Mucosa of descending colon (tissue), 3 donors: ENCODE measurements at regions not wholly inside any gene's neighbourhood (a gene's known extent, or its start where the extent isn't known, plus 50 kb on each side); places are given as distances from the start of the nearest gene placed in this dataset.

Experiments
- ATAC-seq: fragments of 200-7000 bp; cut with Tn5 transposase; one replicate; pipeline ENCODE4 v1.9.1; 2020; ENCODE audit warnings: mild to moderate bottlenecking, moderate library complexity
- DNase-seq, 3 donors: peaks; one replicate each; pipeline ENCODE4 v3.0.0-alpha.2; 2020
- H3K36me3 ChIP-seq: fragments of 200-600 bp; one replicate; pipeline ENCODE4 v1.8.0; 2021; ENCODE audit warnings: low read depth, mild to moderate bottlenecking
- H3K4me1 ChIP-seq: fragments of 200-600 bp; one replicate; pipeline ENCODE4 v1.8.0; 2021; ENCODE audit warnings: low read depth, mild to moderate bottlenecking
- H3K4me3 ChIP-seq: fragments of 200-600 bp; one replicate; pipeline ENCODE4 v1.8.0; 2021; ENCODE audit warnings: mild to moderate bottlenecking
- H3K9me3 ChIP-seq: fragments of 200-600 bp; one replicate; pipeline ENCODE4 v1.8.0; 2021; ENCODE audit warnings: mild to moderate bottlenecking
- intact Hi-C, 2 donors: fragments of 100-400 bp; cut with DNase I in 1 of 2; cut with micrococcal nuclease in 1 of 2; formaldehyde crosslinking; loops; one replicate each; pipeline versions ENCODE4 v1.11.0 to v1.11.1; 2022; cut with DNase I, micrococcal nuclease
- TF ChIP-seq, protein P1 (sequence below): fragments of 200-600 bp; IDR thresholded peaks from one replicate; pipeline ENCODE4 v1.8.0; 2022; ENCODE audit warnings: antibody characterized with exemption, mild to moderate bottlenecking
- donor health status: DM: no; HTN: no; CAD: no; lungs with moderate emphysema.
- donor health status: DM: no; HTN: no; CAD: no.
- donor health status: DM: no; HTN: yes; CAD: no.

DNA sequence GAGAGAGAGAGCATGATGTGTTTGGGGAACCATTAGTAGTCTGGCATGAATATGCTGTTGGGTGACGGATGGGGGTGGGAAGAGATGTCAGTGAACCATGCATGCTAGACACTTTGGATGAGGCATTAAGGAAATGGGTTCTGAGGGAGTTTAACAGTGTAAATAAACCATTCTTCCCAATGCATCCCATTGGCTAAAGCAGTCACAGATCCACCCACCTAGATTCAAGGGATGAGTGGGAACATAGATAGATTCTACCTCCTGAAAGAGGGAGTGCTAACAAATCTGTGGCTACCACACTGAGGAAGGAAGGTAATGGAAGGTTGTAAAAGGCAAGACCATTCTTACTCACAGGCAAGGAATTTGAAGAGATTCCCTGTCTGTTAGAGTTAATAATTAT, 129.8 kb upstream of the CACNA1E start:
- ATAC-seq = no peak
- intact Hi-C loops = no loop called here
- H3K4me3 ChIP-seq = no peak overlapping the region
- TF ChIP-seq, protein P1, sequence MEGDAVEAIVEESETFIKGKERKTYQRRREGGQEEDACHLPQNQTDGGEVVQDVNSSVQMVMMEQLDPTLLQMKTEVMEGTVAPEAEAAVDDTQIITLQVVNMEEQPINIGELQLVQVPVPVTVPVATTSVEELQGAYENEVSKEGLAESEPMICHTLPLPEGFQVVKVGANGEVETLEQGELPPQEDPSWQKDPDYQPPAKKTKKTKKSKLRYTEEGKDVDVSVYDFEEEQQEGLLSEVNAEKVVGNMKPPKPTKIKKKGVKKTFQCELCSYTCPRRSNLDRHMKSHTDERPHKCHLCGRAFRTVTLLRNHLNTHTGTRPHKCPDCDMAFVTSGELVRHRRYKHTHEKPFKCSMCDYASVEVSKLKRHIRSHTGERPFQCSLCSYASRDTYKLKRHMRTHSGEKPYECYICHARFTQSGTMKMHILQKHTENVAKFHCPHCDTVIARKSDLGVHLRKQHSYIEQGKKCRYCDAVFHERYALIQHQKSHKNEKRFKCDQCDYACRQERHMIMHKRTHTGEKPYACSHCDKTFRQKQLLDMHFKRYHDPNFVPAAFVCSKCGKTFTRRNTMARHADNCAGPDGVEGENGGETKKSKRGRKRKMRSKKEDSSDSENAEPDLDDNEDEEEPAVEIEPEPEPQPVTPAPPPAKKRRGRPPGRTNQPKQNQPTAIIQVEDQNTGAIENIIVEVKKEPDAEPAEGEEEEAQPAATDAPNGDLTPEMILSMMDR = no peak
- H3K36me3 ChIP-seq = no peaks in the 10 kb centered on the region
- no peaks in the 10 kb centered on the region for H3K9me3 ChIP-seq
- H3K4me1 ChIP-seq = no peaks in the 10 kb centered on the region
- DNase-seq = no peak

DNA sequence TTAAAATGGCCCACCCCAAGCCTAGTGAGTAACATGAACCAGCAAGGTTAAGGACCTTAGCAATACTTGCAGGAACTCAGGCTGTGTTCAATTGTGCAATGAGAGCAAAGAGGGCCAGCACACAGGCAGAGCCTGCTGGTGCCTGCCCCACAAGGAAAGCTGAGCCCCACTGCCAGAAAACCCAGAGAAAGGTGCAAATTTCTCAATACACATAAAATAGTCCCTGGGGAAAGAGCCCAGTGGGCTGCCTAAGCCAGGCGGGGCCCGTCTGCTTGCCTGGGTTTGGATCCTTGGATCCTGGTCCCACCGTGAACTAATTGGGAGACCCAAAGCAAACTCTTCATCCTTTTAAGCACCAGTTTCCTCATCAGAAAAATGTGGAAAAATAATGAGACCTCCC, 128.5 kb upstream of the CACNA1E start:
- Histone ChIP-seq H3K36me3 (no peaks in the 10 kb centered on the region), H3K9me3 (no peaks in the 10 kb centered on the region), H3K4me1 (no peaks in the 10 kb centered on the region), H3K4me3 (no peak overlapping the region)
- DNase-seq (no peak), ATAC-seq (no peak)
- intact Hi-C loops = no loop called here
- TF ChIP-seq, protein P1 = no peak

DNA sequence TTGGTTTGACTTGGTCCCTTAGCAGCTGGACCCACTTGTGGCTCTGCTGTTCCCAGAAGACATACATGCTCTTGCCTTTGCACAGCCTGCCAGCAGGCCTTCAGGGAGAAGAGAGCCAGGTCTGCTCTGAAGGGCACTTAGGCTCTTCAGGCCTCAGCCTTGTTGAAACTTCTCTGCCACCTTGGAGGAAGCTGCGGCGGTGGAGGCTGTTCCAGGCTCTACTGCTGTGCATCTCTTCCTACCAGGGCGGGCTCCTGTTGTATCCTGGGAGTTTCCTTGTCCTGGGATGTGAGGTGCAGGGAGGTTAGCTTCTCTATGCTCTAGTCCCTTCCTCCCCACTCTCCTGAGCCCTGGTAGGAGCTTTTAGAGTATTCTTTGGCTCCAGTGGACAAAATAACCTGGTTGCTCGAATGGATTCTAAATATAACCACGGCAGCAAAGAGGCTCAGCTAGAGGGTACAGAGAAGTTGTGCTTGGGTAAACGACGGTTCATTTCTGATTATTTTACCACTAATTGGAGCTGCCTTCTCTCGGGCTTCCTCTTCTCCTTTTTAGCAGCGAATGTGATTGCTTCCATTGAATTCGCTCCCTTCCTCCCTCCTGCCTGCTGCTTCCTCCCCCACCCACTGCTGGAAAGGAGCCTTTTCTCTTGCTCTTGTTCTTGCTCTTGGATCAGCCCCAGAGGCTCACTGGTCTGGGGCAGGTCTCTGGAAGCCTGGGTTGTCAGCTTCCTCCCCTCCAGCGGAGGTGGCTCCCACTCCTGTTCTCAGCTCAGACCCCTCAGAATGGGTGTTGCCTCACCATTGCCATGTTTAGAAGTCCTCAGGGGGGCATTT, 126.6 kb upstream of the CACNA1E start:
- TF ChIP-seq, protein P1 = no peak
- Histone ChIP-seq H3K9me3 (no peaks in the 10 kb centered on the region), H3K4me1 (no peaks in the 10 kb centered on the region), H3K36me3 (no peaks in the 10 kb centered on the region), H3K4me3 (no peak overlapping the region)
- intact Hi-C loops = no loop called here
- no peak for DNase-seq
- ATAC-seq = no peak

DNA sequence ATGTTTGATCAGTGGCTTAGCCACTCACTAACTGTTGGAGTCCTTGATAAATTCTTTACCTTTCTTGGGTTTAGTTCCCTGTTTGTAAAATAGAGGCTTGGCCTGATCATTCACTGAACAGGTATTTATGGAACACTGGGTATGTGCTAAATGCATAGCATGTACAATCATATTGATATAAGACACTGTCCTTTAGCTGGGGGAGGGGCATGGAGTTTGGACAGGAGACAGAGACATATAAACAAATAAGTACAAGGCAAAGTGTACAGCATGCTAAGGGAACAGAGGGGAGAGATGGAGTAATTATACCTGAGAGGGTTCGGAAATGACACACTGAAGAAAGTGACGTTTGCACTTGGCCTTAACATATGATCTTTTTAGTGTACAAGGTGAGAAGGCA, 124.3 kb upstream of the CACNA1E start:
- H3K36me3 ChIP-seq = no peaks in the 10 kb centered on the region
- intact Hi-C loops = no loop called here
- DNase-seq = no peak
- ATAC-seq = no peak
- no peaks in the 10 kb centered on the region for H3K4me1 ChIP-seq
- TF ChIP-seq, protein P1 = no peak
- H3K9me3 ChIP-seq = no peaks in the 10 kb centered on the region
- no peak overlapping the region for H3K4me3 ChIP-seq

DNA sequence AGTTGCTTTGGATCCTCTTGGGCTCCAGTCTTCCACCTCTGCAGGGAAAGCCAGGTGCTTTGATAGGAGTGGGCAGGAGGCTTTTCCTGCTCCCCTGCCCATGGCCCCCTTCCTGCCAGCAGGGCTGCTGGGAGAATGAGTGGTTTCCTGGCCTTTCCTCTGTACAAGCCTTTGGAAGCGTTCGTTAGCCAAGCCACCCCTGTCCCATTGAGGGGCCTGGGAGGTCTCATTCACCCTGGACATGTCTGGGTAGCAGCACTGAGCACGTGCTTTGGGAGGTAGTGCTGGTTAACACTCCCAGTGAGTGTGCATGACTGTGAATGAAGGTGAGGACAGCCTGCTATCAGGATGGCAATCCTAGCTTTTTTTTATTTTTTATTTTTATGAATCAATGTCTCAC, 118.5 kb upstream of the CACNA1E start:
- DNase-seq = no peak
- no peak overlapping the region for H3K4me3 ChIP-seq

More for the DNA sequence above, 118.5 kb upstream of the CACNA1E start:
- ATAC-seq = no peak
- intact Hi-C loops = no loop called here
- no peaks in the 10 kb centered on the region for H3K9me3 ChIP-seq
- TF ChIP-seq, protein P1 = no peak
- no peaks in the 10 kb centered on the region for H3K36me3 ChIP-seq
- H3K4me1 ChIP-seq = no peaks in the 10 kb centered on the region
